ENCODE measurements at regions not wholly inside any gene's neighbourhood (a gene's known extent, or its start where the extent isn't known, plus 50 kb on each side); places are given as distances from the start of the nearest gene placed in this dataset.

GRCh38 chr9:119044806-119045205, 324.4 kb downstream of the BRINP1 start:
- TF ChIP-seq POLR2A (IDR thresholded peaks at IDR 0.05): no peak
- TF ChIP-seq, protein P1, sequence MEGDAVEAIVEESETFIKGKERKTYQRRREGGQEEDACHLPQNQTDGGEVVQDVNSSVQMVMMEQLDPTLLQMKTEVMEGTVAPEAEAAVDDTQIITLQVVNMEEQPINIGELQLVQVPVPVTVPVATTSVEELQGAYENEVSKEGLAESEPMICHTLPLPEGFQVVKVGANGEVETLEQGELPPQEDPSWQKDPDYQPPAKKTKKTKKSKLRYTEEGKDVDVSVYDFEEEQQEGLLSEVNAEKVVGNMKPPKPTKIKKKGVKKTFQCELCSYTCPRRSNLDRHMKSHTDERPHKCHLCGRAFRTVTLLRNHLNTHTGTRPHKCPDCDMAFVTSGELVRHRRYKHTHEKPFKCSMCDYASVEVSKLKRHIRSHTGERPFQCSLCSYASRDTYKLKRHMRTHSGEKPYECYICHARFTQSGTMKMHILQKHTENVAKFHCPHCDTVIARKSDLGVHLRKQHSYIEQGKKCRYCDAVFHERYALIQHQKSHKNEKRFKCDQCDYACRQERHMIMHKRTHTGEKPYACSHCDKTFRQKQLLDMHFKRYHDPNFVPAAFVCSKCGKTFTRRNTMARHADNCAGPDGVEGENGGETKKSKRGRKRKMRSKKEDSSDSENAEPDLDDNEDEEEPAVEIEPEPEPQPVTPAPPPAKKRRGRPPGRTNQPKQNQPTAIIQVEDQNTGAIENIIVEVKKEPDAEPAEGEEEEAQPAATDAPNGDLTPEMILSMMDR (IDR thresholded peaks at IDR 0.05): no peak
- no peak for DNase-seq
- Histone ChIP-seq H3K27me3 (no peaks in the 10 kb centered on the region), H3K36me3 (no peaks in the 10 kb centered on the region), H3K9me3 (no peaks in the 10 kb centered on the region), H3K4me3 (no peak overlapping the region), H3K4me1 (peaks cover 0 to 4% (median 0%) of the 10 kb centered on the region in 12 donors), H3K27ac (no peak overlapping the region)
- 45 to 59% (median 48%) methylated on average over 1 of the region's 1 CpG for WGBS, 4 donors
- intact Hi-C loops (cut with DNase I): no loop called here
- no peak for ATAC-seq

DNA sequence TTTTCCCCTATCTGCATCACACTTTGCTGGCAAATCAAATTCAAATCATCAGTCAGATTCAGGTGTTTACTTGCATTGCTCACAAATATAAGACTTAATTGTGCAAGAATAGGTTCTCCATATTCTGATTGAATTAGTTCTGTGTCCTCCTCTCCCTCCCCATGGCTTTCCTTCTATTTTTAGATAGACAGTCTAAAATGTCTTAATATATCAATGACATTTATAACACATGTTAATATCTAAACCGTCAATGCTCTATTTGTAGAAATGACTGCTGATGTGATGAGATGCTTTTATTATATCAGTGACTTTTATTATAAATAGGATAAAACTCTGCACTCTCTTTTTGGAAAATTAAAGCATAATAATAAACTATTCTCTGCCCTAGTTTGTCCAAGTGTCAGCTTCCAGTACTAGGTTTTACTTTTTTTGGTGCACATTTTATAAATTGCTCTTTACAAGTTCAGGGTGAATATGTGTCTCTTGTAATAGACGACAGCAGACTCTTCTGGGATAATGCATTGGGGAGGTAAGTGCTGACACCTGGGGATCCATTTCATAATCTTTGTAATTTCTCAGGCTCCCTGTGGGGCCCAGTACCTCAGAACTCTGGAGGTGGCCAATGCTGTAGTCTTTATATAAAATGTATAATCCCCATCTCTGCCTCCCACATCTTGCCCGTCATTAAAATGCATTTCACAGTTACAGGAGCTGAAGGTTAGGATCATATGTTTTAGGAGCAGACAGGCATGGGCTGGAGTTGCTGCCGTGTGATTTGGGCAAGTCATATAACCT, 321.5 kb downstream of the BRINP1 start:
- DNase-seq: no peak
- H3K27ac ChIP-seq: peak overlapping the region in 3 of 12 donors; percentile 11 to 17 (median 16)

GRCh38 chr9:119050281-119050680, 319.0 kb downstream of the BRINP1 start:
- ATAC-seq: no peak
- intact Hi-C loops (cut with DNase I): loop anchor here in 1 of 10 donors (10.0 kb wide), 1 partner anchor 65 kb away; no protein-coding TSS in a partner anchor
- no peak overlapping the region for H3K27ac ChIP-seq
- H3K4me3 ChIP-seq: no peak overlapping the region
- no peak for TF ChIP-seq POLR2A (IDR thresholded peaks at IDR 0.05)
- TF ChIP-seq, protein P1 (IDR thresholded peaks at IDR 0.05): no peak
- no peaks in the 10 kb centered on the region for H3K27me3 ChIP-seq
- no peak for DNase-seq
- H3K4me1 ChIP-seq: peaks cover 0 to 18% (median 0%) of the 10 kb centered on the region in 12 donors
- no peaks in the 10 kb centered on the region for H3K36me3 ChIP-seq
- no peaks in the 10 kb centered on the region for H3K9me3 ChIP-seq

More for the DNA sequence above, 321.5 kb downstream of the BRINP1 start:
- no peaks in the 10 kb centered on the region for H3K9me3 ChIP-seq
- H3K36me3 ChIP-seq: no peaks in the 10 kb centered on the region
- no peak overlapping the region for H3K4me3 ChIP-seq
- intact Hi-C loops (cut with DNase I): no loop called here
- no peaks in the 10 kb centered on the region for H3K27me3 ChIP-seq
- no peak for TF ChIP-seq POLR2A (IDR thresholded peaks at IDR 0.05)
- TF ChIP-seq, protein P1 (IDR thresholded peaks at IDR 0.05): no peak
- peak in 2 of 4 donors; percentile 54 to 61 for ATAC-seq
- H3K4me1 ChIP-seq: peaks cover 0 to 12% (median 0%) of the 10 kb centered on the region in 12 donors
- WGBS, 4 donors: 54 to 59% (median 56%) methylated on average over 4 of the region's 4 CpGs

- Histone ChIP-seq H3K9me3 (no peaks in the 10 kb centered on the region), H3K27ac (peak overlapping the region; percentile 36 to 88 (median 74)), H3K36me3 (no peaks in the 10 kb centered on the region), H3K27me3 (no peaks in the 10 kb centered on the region), H3K4me1 (peaks cover 0 to 18% (median 0%) of the 10 kb centered on the region in 12 donors), H3K4me3 (peak overlapping the region in 8 of 12 donors; percentile 13 to 36 (median 20))
- DNase-seq: peak; percentile 61 to 84 (median 67)
- no peak for TF ChIP-seq POLR2A (IDR thresholded peaks at IDR 0.05)
- TF ChIP-seq, protein P1 (IDR thresholded peaks at IDR 0.05): no peak
- 41 to 50% (median 43%) methylated on average over 10 of the region's 10 CpGs for WGBS, 4 donors
- peak in 3 of 4 donors; percentile 81 to 89 (median 84) for ATAC-seq
- intact Hi-C loops (cut with DNase I): loop anchor here in 2 of 10 donors (2.0 to 10.0 kb wide), 2 partner anchors 62 to 74 kb away; no protein-coding TSS in a partner anchor
Observed at GRCh38 chr9:119052339-119053030, 316.8 kb downstream of the BRINP1 start.
